ENCODE measurements at regions not wholly inside any gene's neighbourhood (a gene's known extent, or its start where the extent isn't known, plus 50 kb on each side); places are given as distances from the start of the nearest gene placed in this dataset.
"Not testable (repeated sequence)": the region's sequence is repeated elsewhere in the genome, so short reads cannot be mapped to it uniquely, and the experiment has no call there.

DNA sequence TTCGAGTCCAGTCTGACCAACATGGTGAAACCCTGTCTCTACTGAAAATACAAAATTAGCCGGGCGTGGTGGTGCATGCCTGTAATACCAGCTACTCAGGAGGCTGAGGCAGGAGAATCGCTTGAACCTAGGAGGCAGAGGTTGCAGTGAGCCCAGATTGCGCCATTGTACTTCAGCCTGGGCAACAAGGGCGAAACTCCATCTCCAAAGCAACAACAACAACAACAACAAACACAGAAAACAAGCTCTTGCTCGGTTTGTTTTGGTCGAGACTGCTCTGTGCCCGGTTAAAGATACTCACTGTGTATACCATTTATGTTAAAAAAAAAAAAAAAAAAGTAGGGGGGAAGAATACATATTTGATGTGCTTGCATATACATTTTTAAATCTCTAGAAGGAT lies 406.1 kb upstream of the PMFBP1 start:
- H3K9ac ChIP-seq (replicated peaks in 1 of 4; ENCODE audit: extremely low read depth in 1 of 4, low read depth in 3 of 4, low read length in 3 of 4); H3K27me3 ChIP-seq (replicated peaks in 1 of 4; ENCODE audit: control insufficient read depth in 3 of 4, extremely low read depth in 1 of 4, insufficient read depth in 3 of 4, low read length in 3 of 4); H2BK120ac ChIP-seq (replicated peaks; ENCODE audit: low read depth, low read length); H3K79me1 ChIP-seq (ENCODE audit: low read depth, low read length); DNase-seq (ENCODE audit: low read depth in 1 of 2, low spot score in 2 of 2); H2BK12ac ChIP-seq (ENCODE audit: low read depth, low read length); H3K14ac ChIP-seq (ENCODE audit: insufficient read length); POLR2A ChIA-PET (ENCODE audit: partially characterized antibody); H4K20me1 ChIP-seq (replicated peaks in 1 of 2; ENCODE audit: control insufficient read depth in 1 of 2, insufficient read depth in 2 of 2, low read length in 2 of 2); H3K4me1 ChIP-seq (replicated peaks in 1 of 4; ENCODE audit: control insufficient read depth in 3 of 4, insufficient read depth in 4 of 4, low read length in 3 of 4); H2AK5ac ChIP-seq (ENCODE audit: low read depth, low read length); H3K36me3 ChIP-seq (ENCODE audit: control insufficient read depth in 2 of 4, insufficient read depth in 4 of 4, low read length in 3 of 4); H2BK5ac ChIP-seq (ENCODE audit: low read depth, low read length); H3K4me3 ChIP-seq (ENCODE audit: extremely low read depth in 1 of 4, insufficient read depth in 2 of 4, low read depth in 3 of 4, low read length in 4 of 4); H3K4ac ChIP-seq (replicated peaks; ENCODE audit: insufficient read length, low read depth, low read length); H2BK15ac ChIP-seq (ENCODE audit: low read length); H4K8ac ChIP-seq (ENCODE audit: extremely low read depth, insufficient read depth, low read length); H3K18ac ChIP-seq (ENCODE audit: extremely low read depth, low read length); FAIRE-seq; H3K4me2 ChIP-seq (ENCODE audit: insufficient read depth in 1 of 2, low read depth in 2 of 2, low read length in 2 of 2); H4K91ac ChIP-seq (replicated peaks; ENCODE audit: insufficient read length, low read length); H3K79me2 ChIP-seq (ENCODE audit: control insufficient read depth in 1 of 2, insufficient read depth in 2 of 2, low read length in 2 of 2); H3K23me2 ChIP-seq (ENCODE audit: low read depth, low read length); H2AFZ ChIP-seq (ENCODE audit: low read length); H3K56ac ChIP-seq (replicated peaks; ENCODE audit: insufficient read length, low read depth, low read length); H3K9me3 ChIP-seq (ENCODE audit: insufficient read depth in 2 of 2, low read depth in 1 of 2, low read length in 1 of 2); H3K27ac ChIP-seq (ENCODE audit: low read depth, low read length); H4K5ac ChIP-seq (ENCODE audit: insufficient read length, low read depth, low read length); H3K23ac ChIP-seq (ENCODE audit: insufficient read length); H2BK20ac ChIP-seq (ENCODE audit: low read length): not testable (repeated sequence)
- WGBS, 2 experiments (ENCODE audit: extremely low coverage in 1 of 2, insufficient coverage in 1 of 2, insufficient read length in 1 of 2, insufficient replicate concordance in 2 of 2, low coverage in 1 of 2, low lambda C conversion rate in 2 of 2, missing lambda C conversion rate in 1 of 2): 93% methylated on average over 9 of the region's 9 CpGs; no CpG with 5 or more reads in 1 of the 2 experiments
- CTCF ChIA-PET (ENCODE audit: partially characterized antibody): interaction anchor here (0.6 kb wide), 3 partner anchors 16 to 254 kb away, joined by 3 to 4 read pairs (median 3); no protein-coding TSS in a partner anchor
